WTC11 (cell line): ENCODE measurements at regions not wholly inside any gene's neighbourhood (a gene's known extent, or its start where the extent isn't known, plus 50 kb on each side); places are given as distances from the start of the nearest gene placed in this dataset.

ENCODE experiments used
- ATAC-seq: fragments of 200-7000 bp; cut with Tn5 transposase; 2 replicates; pipeline ENCODE4 v1.10.0; 2021; ENCODE audit warnings: mild to moderate bottlenecking, moderate library complexity
- CTCF ChIA-PET: fragments of 300-600 bp; sonication (Branson Sonifier 250); formaldehyde crosslinking; loops from one replicate; lab custom pipeline; 2021; ENCODE audit warnings: antibody characterized with exemption; lab: Charles Lee
- POLR2A ChIA-PET: fragments of 350-600 bp; sonication (Branson Sonifier 250); formaldehyde crosslinking; loops from one replicate; lab custom pipeline; 2021; ENCODE audit warnings: antibody characterized with exemption; lab: Charles Lee
- DNase-seq: peaks from one replicate; pipeline ENCODE4 v3.0.0; 2021; ENCODE audit warnings: low spot score
- H3K27ac Mint-ChIP-seq: 2 replicates; pipeline ENCODE4 v1.8.0; 2021; ENCODE audit warnings: mixed read lengths
- H3K27me3 Mint-ChIP-seq: 2 replicates; pipeline ENCODE4 v1.8.0; 2021; ENCODE audit warnings: low read depth, mild to moderate bottlenecking, moderate library complexity, mixed read lengths
- H3K36me3 Mint-ChIP-seq: 2 replicates; pipeline ENCODE4 v1.8.0; 2021; ENCODE audit warnings: mixed read lengths
- H3K4me1 Mint-ChIP-seq: 2 replicates; pipeline ENCODE4 v1.8.0; 2022; ENCODE audit warnings: mixed read lengths
- H3K4me3 Mint-ChIP-seq: 2 replicates; pipeline ENCODE4 v1.8.0; 2021; ENCODE audit warnings: mild to moderate bottlenecking, moderate library complexity, mixed read lengths
- H3K9me3 Mint-ChIP-seq: 2 replicates; pipeline ENCODE4 v1.8.0; 2021; ENCODE audit warnings: mixed read lengths
- CREB1 ChIP-seq: sonication (generic); formaldehyde crosslinking; IDR thresholded peaks from 2 replicates; pipeline ENCODE4 v1.8.0; 2023; ENCODE audit warnings: mild to moderate bottlenecking, missing genetic modification reagents
- ELF4 ChIP-seq: sonication (generic); formaldehyde crosslinking; IDR thresholded peaks from 2 replicates; pipeline ENCODE4 v1.8.1; 2022; ENCODE audit warnings: low read depth, mild to moderate bottlenecking, moderate library complexity, missing genetic modification reagents
- EMX1 ChIP-seq: fragments of 250-450 bp; sonication (Bioruptor Pico); IDR thresholded peaks from 2 replicates; pipeline ENCODE4 v1.8.0; 2021; ENCODE audit warnings: mild to moderate bottlenecking
- ETV6 ChIP-seq: sonication (generic); formaldehyde crosslinking; IDR thresholded peaks from 2 replicates; pipeline ENCODE4 v1.8.1; 2022; ENCODE audit warnings: mild to moderate bottlenecking, missing genetic modification reagents
- FOXJ3 ChIP-seq: sonication (generic); formaldehyde crosslinking; IDR thresholded peaks from 2 replicates; pipeline ENCODE4 v1.9.0; 2021; ENCODE audit warnings: missing genetic modification reagents, mild to moderate bottlenecking, borderline replicate concordance
- FOXK1 ChIP-seq: sonication (generic); formaldehyde crosslinking; IDR thresholded peaks from 2 replicates; pipeline ENCODE4 v1.8.0; 2022; ENCODE audit warnings: mild to moderate bottlenecking, moderate library complexity, missing genetic modification reagents
- FOXP1 ChIP-seq: sonication (generic); formaldehyde crosslinking; IDR thresholded peaks from 2 replicates; pipeline ENCODE4 v1.8.0; 2022; ENCODE audit warnings: missing genetic modification reagents, mild to moderate bottlenecking, moderate library complexity, borderline replicate concordance
- GRHL2 ChIP-seq: fragments of 250-450 bp; sonication (Bioruptor Pico); IDR thresholded peaks from 2 replicates; pipeline ENCODE4 v1.8.0; 2022; ENCODE audit warnings: mild to moderate bottlenecking, moderate library complexity; ENCODE audit not compliant: insufficient replicate concordance, severe bottlenecking
- JAZF1 ChIP-seq: fragments of 250-450 bp; sonication (Bioruptor Pico); IDR thresholded peaks from 2 replicates; pipeline ENCODE4 v1.9.0; 2021; ENCODE audit warnings: moderate library complexity, mild to moderate bottlenecking, inconsistent platforms
- NFATC4 ChIP-seq: fragments of 250-450 bp; sonication (Bioruptor Pico); IDR thresholded peaks from 2 replicates; pipeline ENCODE4 v1.9.0; 2021; ENCODE audit warnings: mild to moderate bottlenecking
- NFYB ChIP-seq: sonication (generic); formaldehyde crosslinking; conservative IDR thresholded peaks from 2 replicates; pipeline ENCODE4 v1.8.0; 2022; ENCODE audit warnings: low read depth, missing genetic modification reagents
- PRRX2 ChIP-seq: fragments of 250-450 bp; sonication (Bioruptor Pico); IDR thresholded peaks from 2 replicates; pipeline ENCODE4 v1.8.0; 2021; ENCODE audit warnings: mild to moderate bottlenecking
- TEAD1 ChIP-seq: sonication (generic); formaldehyde crosslinking; IDR thresholded peaks from 2 replicates; pipeline ENCODE4 v1.8.0; 2022; ENCODE audit warnings: mild to moderate bottlenecking, missing genetic modification reagents
- ZBTB21 ChIP-seq: sonication (generic); formaldehyde crosslinking; IDR thresholded peaks from 2 replicates; pipeline ENCODE4 v1.8.1; 2023; ENCODE audit warnings: mild to moderate bottlenecking, missing genetic modification reagents, borderline replicate concordance
- ZNF121 ChIP-seq: sonication (generic); formaldehyde crosslinking; IDR thresholded peaks from 2 replicates; pipeline ENCODE4 v1.8.0; 2023; ENCODE audit warnings: missing genetic modification reagents
- ZNF219 ChIP-seq: sonication (generic); formaldehyde crosslinking; IDR thresholded peaks from 2 replicates; pipeline ENCODE4 v1.8.0; 2023; ENCODE audit warnings: missing genetic modification reagents, mild to moderate bottlenecking, borderline replicate concordance
- TF ChIP-seq, protein P1 (sequence below): sonication (generic); formaldehyde crosslinking; IDR thresholded peaks from 2 replicates; pipeline ENCODE4 v1.8.1; 2023; ENCODE audit warnings: mild to moderate bottlenecking, missing genetic modification reagents
- TF ChIP-seq, protein P2 (sequence below): fragments of 250-450 bp; sonication (Bioruptor Pico); IDR thresholded peaks from 2 replicates; pipeline ENCODE4 v1.8.0; 2021; ENCODE audit warnings: mild to moderate bottlenecking
- TF ChIP-seq, protein P3 (sequence below): sonication (generic); formaldehyde crosslinking; IDR thresholded peaks from 2 replicates; pipeline ENCODE4 v1.8.1; 2022; ENCODE audit warnings: mild to moderate bottlenecking, moderate library complexity, missing genetic modification reagents
- TF ChIP-seq, protein P4 (sequence below): fragments of 200-600 bp; IDR thresholded peaks from 2 replicates; pipeline ENCODE4 v1.8.0; 2022; ENCODE audit warnings: antibody characterized with exemption
- TF ChIP-seq, protein P5 (sequence below): sonication (generic); formaldehyde crosslinking; IDR thresholded peaks from 2 replicates; pipeline ENCODE4 v1.8.0; 2022; ENCODE audit warnings: mild to moderate bottlenecking, missing genetic modification reagents
- TF ChIP-seq, protein P6 (sequence below): sonication (generic); formaldehyde crosslinking; IDR thresholded peaks from 2 replicates; pipeline ENCODE4 v1.8.0; 2023; ENCODE audit warnings: missing genetic modification reagents
- TF ChIP-seq, protein P7 (sequence below): sonication (generic); formaldehyde crosslinking; IDR thresholded peaks from 2 replicates; pipeline ENCODE4 v1.8.1; 2022; ENCODE audit warnings: missing genetic modification reagents, borderline replicate concordance
- TF ChIP-seq, protein P8 (sequence below): sonication (generic); formaldehyde crosslinking; IDR thresholded peaks from 2 replicates; pipeline ENCODE4 v1.8.1; 2022; ENCODE audit warnings: mild to moderate bottlenecking, missing genetic modification reagents, moderate library complexity, borderline replicate concordance
- TF ChIP-seq, protein P9 (sequence below): sonication (generic); formaldehyde crosslinking; IDR thresholded peaks from 2 replicates; pipeline ENCODE4 v1.8.1; 2023; ENCODE audit warnings: mild to moderate bottlenecking, missing genetic modification reagents

DNA sequence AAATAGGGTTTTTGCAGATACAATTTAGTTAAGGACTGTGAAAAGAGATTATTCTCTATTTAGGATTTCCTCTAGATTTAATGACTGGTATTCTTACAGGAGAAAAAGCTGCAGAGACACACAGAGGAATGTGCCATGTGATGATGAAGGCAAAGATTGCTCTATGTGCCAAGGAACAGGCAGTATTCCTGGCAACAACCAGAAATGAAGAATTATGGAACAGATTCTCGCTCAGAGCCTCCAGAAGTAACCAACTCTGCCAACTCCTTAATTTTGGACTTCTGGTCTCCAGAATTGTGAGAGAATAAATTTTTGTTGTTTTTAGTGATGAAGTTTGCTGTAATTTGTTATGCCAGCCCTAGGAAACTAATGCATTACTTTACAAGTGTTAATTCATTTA lies 307.6 kb upstream of the SEMA3A start:
- Mint-ChIP-seq H3K4me3 (no peak overlapping the region), H3K27me3 (no peaks in the 10 kb centered on the region), H3K27ac (no peak overlapping the region), H3K9me3 (no peaks in the 10 kb centered on the region)
- CTCF ChIA-PET = no interaction called here
- TF ChIP-seq CREB1 (CRISPR knock-in tag) = no peak
- TF ChIP-seq EMX1 (CRISPR knock-in tag) = no peak
- no peak for TF ChIP-seq NFYB (CRISPR knock-in tag)
- no peak for TF ChIP-seq NFATC4
- TF ChIP-seq, protein P1, sequence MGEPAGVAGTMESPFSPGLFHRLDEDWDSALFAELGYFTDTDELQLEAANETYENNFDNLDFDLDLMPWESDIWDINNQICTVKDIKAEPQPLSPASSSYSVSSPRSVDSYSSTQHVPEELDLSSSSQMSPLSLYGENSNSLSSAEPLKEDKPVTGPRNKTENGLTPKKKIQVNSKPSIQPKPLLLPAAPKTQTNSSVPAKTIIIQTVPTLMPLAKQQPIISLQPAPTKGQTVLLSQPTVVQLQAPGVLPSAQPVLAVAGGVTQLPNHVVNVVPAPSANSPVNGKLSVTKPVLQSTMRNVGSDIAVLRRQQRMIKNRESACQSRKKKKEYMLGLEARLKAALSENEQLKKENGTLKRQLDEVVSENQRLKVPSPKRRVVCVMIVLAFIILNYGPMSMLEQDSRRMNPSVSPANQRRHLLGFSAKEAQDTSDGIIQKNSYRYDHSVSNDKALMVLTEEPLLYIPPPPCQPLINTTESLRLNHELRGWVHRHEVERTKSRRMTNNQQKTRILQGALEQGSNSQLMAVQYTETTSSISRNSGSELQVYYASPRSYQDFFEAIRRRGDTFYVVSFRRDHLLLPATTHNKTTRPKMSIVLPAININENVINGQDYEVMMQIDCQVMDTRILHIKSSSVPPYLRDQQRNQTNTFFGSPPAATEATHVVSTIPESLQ (CRISPR knock-in tag) = no peak
- TF ChIP-seq, all 79 proteins: peak for 0
- POLR2A ChIA-PET = no interaction called here
- no peaks in the 10 kb centered on the region for H3K36me3 Mint-ChIP-seq
- DNase-seq = no peak
- ATAC-seq = no peak
- H3K4me1 Mint-ChIP-seq = no peaks in the 10 kb centered on the region

DNA sequence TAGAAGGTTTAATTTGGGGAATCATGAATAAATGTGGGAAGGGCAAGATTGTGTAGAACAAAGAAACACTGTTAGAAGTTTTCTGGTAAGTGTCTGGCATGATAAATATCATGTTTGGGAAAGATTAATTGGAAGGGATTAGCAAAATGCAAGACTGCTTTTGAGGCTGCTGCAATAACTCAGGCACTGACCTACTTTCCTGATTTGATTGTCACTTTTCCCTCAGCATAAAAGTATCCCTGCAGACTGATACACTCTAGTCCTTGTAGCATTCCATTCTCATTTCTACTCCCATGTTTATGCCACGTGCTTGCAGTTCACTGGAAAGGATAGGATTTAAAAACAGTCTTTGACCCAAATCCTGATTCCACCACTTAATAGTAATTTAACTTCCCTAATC lies 303.3 kb upstream of the SEMA3A start:
- POLR2A ChIA-PET = no interaction called here
- Mint-ChIP-seq H3K9me3 (no peaks in the 10 kb centered on the region), H3K27me3 (no peaks in the 10 kb centered on the region), H3K36me3 (no peaks in the 10 kb centered on the region), H3K4me1 (no peaks in the 10 kb centered on the region), H3K4me3 (no peak overlapping the region), H3K27ac (no peak overlapping the region)
- DNase-seq (no peak), ATAC-seq (no peak)
- TF ChIP-seq, protein P2, sequence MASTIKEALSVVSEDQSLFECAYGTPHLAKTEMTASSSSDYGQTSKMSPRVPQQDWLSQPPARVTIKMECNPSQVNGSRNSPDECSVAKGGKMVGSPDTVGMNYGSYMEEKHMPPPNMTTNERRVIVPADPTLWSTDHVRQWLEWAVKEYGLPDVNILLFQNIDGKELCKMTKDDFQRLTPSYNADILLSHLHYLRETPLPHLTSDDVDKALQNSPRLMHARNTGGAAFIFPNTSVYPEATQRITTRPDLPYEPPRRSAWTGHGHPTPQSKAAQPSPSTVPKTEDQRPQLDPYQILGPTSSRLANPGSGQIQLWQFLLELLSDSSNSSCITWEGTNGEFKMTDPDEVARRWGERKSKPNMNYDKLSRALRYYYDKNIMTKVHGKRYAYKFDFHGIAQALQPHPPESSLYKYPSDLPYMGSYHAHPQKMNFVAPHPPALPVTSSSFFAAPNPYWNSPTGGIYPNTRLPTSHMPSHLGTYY (CRISPR knock-in tag) = no peak
- TF ChIP-seq PRRX2 (CRISPR knock-in tag) (no peak), GRHL2 (CRISPR knock-in tag) (no peak), ZBTB21 (CRISPR knock-in tag) (no peak), ELF4 (CRISPR knock-in tag) (no peak), FOXP1 (no peak), ETV6 (no peak), ZNF121 (CRISPR knock-in tag) (no peak), FOXJ3 (CRISPR knock-in tag) (no peak), FOXK1 (CRISPR knock-in tag) (no peak), TEAD1 (CRISPR knock-in tag) (no peak), ZNF219 (CRISPR knock-in tag) (no peak), JAZF1 (CRISPR knock-in tag) (no peak)
- TF ChIP-seq, protein P3, sequence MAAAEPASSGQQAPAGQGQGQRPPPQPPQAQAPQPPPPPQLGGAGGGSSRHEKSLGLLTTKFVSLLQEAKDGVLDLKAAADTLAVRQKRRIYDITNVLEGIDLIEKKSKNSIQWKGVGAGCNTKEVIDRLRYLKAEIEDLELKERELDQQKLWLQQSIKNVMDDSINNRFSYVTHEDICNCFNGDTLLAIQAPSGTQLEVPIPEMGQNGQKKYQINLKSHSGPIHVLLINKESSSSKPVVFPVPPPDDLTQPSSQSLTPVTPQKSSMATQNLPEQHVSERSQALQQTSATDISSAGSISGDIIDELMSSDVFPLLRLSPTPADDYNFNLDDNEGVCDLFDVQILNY = no peak
- TF ChIP-seq, protein P4, sequence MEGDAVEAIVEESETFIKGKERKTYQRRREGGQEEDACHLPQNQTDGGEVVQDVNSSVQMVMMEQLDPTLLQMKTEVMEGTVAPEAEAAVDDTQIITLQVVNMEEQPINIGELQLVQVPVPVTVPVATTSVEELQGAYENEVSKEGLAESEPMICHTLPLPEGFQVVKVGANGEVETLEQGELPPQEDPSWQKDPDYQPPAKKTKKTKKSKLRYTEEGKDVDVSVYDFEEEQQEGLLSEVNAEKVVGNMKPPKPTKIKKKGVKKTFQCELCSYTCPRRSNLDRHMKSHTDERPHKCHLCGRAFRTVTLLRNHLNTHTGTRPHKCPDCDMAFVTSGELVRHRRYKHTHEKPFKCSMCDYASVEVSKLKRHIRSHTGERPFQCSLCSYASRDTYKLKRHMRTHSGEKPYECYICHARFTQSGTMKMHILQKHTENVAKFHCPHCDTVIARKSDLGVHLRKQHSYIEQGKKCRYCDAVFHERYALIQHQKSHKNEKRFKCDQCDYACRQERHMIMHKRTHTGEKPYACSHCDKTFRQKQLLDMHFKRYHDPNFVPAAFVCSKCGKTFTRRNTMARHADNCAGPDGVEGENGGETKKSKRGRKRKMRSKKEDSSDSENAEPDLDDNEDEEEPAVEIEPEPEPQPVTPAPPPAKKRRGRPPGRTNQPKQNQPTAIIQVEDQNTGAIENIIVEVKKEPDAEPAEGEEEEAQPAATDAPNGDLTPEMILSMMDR = no peak
- TF ChIP-seq, protein P5, sequence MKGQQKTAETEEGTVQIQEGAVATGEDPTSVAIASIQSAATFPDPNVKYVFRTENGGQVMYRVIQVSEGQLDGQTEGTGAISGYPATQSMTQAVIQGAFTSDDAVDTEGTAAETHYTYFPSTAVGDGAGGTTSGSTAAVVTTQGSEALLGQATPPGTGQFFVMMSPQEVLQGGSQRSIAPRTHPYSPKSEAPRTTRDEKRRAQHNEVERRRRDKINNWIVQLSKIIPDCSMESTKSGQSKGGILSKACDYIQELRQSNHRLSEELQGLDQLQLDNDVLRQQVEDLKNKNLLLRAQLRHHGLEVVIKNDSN (CRISPR knock-in tag) = no peak
- TF ChIP-seq, protein P6, sequence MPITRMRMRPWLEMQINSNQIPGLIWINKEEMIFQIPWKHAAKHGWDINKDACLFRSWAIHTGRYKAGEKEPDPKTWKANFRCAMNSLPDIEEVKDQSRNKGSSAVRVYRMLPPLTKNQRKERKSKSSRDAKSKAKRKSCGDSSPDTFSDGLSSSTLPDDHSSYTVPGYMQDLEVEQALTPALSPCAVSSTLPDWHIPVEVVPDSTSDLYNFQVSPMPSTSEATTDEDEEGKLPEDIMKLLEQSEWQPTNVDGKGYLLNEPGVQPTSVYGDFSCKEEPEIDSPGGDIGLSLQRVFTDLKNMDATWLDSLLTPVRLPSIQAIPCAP (CRISPR knock-in tag) = no peak
- TF ChIP-seq, protein P7, sequence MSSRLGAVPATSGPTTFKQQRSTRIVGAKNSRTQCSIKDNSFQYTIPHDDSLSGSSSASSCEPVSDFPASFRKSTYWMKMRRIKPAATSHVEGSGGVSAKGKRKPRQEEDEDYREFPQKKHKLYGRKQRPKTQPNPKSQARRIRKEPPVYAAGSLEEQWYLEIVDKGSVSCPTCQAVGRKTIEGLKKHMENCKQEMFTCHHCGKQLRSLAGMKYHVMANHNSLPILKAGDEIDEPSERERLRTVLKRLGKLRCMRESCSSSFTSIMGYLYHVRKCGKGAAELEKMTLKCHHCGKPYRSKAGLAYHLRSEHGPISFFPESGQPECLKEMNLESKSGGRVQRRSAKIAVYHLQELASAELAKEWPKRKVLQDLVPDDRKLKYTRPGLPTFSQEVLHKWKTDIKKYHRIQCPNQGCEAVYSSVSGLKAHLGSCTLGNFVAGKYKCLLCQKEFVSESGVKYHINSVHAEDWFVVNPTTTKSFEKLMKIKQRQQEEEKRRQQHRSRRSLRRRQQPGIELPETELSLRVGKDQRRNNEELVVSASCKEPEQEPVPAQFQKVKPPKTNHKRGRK (CRISPR knock-in tag) = no peak
- TF ChIP-seq, protein P8, sequence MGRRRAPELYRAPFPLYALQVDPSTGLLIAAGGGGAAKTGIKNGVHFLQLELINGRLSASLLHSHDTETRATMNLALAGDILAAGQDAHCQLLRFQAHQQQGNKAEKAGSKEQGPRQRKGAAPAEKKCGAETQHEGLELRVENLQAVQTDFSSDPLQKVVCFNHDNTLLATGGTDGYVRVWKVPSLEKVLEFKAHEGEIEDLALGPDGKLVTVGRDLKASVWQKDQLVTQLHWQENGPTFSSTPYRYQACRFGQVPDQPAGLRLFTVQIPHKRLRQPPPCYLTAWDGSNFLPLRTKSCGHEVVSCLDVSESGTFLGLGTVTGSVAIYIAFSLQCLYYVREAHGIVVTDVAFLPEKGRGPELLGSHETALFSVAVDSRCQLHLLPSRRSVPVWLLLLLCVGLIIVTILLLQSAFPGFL = no peak
- TF ChIP-seq, protein P9, sequence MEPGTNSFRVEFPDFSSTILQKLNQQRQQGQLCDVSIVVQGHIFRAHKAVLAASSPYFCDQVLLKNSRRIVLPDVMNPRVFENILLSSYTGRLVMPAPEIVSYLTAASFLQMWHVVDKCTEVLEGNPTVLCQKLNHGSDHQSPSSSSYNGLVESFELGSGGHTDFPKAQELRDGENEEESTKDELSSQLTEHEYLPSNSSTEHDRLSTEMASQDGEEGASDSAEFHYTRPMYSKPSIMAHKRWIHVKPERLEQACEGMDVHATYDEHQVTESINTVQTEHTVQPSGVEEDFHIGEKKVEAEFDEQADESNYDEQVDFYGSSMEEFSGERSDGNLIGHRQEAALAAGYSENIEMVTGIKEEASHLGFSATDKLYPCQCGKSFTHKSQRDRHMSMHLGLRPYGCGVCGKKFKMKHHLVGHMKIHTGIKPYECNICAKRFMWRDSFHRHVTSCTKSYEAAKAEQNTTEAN (CRISPR knock-in tag) = no peak
- CTCF ChIA-PET = no interaction called here
